PC-9 (cell line): ENCODE measurements at regions not wholly inside any gene's neighbourhood (a gene's known extent, or its start where the extent isn't known, plus 50 kb on each side); places are given as distances from the start of the nearest gene placed in this dataset.

Experiments
- EZH2 ChIP-seq: fragments of 200-600 bp; sonication (generic); IDR thresholded peaks from 2 replicates; pipeline ENCODE4 v1.8.0; 2017; ENCODE audit warnings: antibody characterized with exemption, low read depth
- TF ChIP-seq, protein P1 (sequence below): fragments of 200-600 bp; sonication (generic); conservative IDR thresholded peaks from 2 replicates; pipeline ENCODE4 v1.6.1; 2017; ENCODE audit warnings: mixed run types, antibody characterized with exemption, mild to moderate bottlenecking, moderate library complexity

DNA sequence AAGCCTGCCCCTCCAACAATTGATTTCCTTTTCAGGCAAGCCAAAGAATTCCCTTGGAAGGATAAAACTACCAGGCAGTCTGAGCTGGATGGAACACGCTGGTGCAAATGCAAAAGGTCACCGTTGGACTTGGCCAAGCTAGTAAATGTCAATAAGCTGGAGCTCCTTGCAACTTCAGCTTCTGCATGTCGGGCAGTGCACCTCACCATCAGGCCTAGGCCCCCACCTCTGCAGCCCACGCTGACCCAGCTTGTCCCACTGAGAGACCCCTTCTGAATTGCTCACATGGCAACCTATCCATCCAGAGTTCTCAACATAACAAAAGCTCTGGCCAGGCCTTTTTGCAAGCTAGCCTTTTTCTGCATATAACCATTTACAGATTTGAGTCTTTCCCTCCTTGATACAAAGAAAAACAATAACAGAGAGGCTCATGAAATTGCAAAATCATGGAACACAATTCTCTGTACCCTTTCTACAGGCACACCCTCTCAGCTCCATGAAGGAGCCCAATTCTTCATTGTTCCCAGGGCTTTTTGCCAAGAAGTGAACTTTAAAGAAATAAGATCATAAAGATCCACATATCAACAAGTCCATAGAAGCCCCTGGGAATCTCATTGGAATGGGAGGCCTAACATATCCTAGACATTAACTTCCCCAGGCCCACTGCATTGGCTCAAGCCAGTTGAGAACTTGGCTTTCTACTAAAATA lies 123.9 kb upstream of the SLIT3 start:
- TF ChIP-seq EZH2: no peak
- TF ChIP-seq, protein P1, sequence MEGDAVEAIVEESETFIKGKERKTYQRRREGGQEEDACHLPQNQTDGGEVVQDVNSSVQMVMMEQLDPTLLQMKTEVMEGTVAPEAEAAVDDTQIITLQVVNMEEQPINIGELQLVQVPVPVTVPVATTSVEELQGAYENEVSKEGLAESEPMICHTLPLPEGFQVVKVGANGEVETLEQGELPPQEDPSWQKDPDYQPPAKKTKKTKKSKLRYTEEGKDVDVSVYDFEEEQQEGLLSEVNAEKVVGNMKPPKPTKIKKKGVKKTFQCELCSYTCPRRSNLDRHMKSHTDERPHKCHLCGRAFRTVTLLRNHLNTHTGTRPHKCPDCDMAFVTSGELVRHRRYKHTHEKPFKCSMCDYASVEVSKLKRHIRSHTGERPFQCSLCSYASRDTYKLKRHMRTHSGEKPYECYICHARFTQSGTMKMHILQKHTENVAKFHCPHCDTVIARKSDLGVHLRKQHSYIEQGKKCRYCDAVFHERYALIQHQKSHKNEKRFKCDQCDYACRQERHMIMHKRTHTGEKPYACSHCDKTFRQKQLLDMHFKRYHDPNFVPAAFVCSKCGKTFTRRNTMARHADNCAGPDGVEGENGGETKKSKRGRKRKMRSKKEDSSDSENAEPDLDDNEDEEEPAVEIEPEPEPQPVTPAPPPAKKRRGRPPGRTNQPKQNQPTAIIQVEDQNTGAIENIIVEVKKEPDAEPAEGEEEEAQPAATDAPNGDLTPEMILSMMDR: no peak
